T-helper 2 cell (primary cell): ENCODE measurements at regions not wholly inside any gene's neighbourhood (a gene's known extent, or its start where the extent isn't known, plus 50 kb on each side); places are given as distances from the start of the nearest gene placed in this dataset.

ENCODE experiments used
- DNase-seq, 5 experiments: peaks; one replicate each; pipeline versions ENCODE4 v3.0.0 to v3.0.0-alpha.2; 2012 to 2022

- no peak for DNase-seq
These were observed 468.8 kb upstream of the DYNLRB2 start for GRCh38 chr16:80071964-80072456.

DNA sequence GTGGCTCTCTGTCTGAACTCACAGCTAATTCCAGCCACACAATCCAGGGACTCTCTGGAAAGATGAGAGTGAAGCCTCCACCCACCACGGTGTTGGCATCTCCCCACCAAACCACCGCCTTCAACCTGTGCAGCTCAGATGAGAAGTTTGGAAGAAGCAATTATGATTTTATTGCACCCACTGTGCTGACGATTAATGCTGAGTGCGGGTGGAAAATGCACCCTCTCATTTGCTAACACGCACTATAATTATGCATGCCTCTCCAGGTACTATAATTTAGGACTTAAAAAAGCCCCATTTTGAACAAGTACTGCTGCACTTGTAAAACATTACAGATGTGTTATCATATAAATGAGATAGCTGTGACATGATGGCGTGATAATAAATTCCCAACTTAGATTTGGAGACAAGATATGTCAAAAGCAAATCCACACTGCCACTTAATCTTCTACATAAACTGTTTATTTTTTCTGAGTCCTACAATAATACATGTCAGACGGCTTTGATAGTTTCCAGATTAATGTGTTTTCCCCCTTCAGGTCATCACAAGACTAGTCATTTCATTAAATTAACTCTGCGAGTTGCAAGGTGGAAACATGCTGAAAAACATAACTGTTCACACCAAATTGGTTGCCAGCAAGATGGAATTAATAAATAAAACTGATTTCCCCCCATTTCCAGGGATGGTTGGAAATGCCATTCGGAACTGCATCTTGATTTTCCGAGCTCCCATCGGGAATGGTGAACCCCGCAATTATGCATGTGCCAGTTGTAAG, 466.5 kb upstream of the MAF start:
- no peak for DNase-seq

DNA sequence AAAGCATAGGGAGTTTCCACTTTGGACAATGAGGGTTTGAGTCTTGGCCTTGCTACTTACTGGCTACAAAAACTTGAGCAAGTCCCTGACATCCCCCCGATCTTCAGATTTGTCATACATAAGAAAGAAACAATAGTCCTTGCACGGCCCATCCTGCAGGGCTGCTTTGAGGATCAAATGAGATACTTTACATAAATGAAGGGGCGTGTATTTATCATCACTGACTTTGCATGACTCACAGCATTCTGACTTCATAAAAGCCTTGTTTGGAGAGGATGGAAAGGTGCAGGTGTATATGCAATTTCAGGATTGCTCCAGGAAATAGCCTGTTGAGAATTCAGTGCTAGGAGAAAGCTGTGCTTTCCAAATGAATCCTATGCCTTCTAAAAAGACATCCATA, 465.0 kb upstream of the MAF start:
- no peak for DNase-seq

GRCh38 chr16:80063713-80064069, 463.2 kb upstream of the MAF start:
- DNase-seq: no peak

DNA sequence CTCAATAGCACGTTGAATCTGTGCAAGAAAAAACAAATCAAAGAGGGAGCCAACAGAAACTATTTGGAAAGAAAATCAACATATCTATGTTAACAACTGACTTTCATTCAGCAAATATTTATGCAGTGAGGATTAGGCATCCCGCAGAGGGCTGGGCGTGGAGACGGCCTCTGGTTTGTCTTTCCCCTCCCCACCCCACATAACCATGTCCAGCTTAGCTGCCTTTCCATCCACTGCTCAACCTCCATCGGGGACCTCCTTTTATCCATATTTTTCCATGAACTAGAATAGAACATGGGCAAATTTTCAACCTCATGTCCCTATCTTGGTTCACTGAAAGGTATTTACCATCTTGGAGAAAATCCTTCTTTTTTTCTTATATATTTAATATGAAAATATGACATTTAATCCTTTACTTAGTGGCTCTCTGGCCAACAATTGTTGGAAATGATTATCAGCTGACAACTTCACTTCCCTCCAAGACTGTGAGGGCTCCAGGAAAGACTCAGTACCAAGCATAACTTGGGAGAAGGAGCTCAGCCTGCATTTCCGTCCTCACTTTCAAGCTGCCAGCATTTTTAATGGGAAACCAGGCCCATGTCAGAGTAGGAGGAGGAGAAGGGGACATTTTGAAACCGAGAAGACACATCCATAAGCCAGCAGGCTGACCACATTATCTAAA, 462.6 kb upstream of the MAF start:
- no peak for DNase-seq

DNA sequence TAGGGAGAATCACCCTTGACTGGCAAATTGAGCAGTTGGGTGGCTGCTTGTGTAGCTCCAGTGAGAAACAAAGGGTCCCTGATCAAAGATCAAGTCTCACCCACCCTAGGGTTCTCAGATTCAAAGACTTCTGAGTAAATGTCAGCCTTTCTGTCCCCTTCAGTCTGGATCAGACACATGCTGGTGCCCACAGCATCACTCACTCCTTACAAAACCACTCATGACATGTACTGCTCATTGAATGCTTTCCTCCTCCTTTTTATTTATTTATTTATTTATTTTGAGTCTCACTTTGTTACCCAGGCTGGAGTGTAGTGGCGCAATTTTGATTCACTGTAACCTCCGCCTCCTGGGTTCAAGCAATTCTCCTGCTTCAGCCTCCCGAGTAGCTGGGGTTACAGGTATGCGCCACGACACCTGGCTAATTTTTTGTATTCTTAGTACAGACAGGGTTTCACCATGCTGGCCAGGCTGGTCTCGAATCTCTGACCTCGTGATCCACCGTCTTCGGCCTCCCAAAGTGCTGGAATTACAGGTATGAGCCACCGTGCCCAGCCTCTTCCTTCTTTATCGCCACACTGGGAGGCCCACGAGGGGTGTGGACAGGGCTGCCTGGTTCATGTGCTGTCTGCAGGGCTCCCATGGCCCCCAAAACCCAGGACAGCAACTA, 462.0 kb upstream of the MAF start:
- no peak for DNase-seq

GRCh38 chr16:80060470-80060869, 459.9 kb upstream of the MAF start:
- DNase-seq: no peak

GRCh38 chr16:80059836-80060235, 459.3 kb upstream of the MAF start:
- no peak for DNase-seq

DNA sequence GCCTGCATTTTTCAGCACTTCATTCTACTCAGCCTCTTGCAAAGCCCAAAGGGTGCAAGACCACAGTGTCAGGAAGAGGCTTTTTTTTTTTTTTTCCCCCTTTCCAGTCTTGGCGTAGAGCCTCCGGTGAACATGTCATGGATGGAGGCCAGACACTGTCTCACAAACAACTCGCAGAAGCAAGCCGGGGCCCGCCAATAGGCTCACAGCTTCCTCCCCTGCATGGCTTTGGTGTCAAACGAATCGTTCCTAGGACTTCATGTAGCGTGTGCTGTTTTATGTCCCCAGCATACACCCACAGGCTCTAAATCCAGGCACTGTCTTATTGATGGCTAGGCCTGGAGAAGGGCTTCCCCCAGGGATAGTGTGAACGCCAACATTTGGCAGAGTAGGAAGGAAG, 457.7 kb upstream of the MAF start:
- DNase-seq: no peak

GRCh38 chr16:80056324-80056723, 455.8 kb upstream of the MAF start:
- DNase-seq: no peak

DNA sequence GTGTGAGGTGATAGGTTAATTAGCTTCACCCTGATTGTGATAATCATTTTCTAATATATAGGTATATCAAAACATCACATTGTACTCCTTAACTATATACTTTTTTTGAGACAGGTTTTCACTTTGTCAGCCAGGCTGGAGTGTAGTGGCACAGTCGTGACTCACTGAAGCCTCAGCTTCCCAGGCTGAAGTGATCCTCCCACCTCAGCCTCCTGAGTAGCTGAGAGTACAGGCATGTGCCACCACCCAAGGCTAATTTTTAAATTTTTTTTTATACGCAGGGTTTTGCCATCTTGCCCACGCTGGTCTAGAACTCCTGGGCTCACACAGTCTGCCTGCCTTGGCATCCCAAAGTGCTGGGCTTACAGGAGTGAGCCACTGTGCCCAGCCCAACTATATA, 455.3 kb upstream of the MAF start:
- no peak for DNase-seq

DNA sequence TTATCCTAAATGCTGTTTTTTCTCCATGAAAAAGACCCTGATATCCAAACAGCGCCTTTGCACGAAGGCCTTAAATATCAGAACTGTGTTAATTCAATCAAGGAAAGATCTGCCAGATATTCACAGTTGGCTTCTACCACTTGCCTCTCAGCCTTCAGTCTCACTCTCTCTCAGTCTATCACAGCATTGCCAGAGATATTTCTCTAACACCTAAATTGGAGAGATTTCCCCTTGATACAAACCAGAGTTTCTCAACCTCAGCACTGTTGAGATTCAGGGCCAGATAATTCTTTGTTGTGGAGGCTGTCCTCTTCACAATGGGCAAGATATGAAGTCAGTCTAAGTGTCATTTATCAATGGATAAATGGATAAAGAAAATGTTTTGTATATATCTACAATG, 454.1 kb upstream of the MAF start:
- DNase-seq: no peak

DNA sequence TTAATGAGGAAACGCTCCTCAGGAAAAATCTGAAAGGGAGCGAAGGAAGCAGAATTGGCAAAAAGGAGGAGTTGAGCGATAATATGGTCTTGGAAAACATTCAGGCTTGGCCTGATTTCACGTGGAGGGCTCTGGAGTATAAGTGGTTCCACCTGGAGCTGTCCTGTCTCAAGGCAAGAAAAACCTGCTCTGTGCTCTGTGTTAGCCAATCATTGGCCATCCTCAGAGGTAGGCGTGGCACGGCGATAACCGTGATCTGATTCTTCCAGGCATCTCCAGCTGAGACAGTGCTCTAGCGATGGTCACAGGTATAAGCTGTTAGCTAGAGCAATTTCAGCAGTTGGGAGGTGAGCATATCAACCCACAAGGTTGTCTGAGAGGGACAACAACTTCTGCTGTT, 450.5 kb upstream of the MAF start:
- DNase-seq: no peak

GRCh38 chr16:80048250-80048649, 447.7 kb upstream of the MAF start:
- no peak for DNase-seq

GRCh38 chr16:80047842-80048241, 447.3 kb upstream of the MAF start:
- DNase-seq: no peak

GRCh38 chr16:80046848-80047247, 446.3 kb upstream of the MAF start:
- no peak for DNase-seq

GRCh38 chr16:80046261-80046660, 445.7 kb upstream of the MAF start:
- DNase-seq: no peak

- DNase-seq: no peak
These were observed 445.3 kb upstream of the MAF start for GRCh38 chr16:80045861-80046260.

DNA sequence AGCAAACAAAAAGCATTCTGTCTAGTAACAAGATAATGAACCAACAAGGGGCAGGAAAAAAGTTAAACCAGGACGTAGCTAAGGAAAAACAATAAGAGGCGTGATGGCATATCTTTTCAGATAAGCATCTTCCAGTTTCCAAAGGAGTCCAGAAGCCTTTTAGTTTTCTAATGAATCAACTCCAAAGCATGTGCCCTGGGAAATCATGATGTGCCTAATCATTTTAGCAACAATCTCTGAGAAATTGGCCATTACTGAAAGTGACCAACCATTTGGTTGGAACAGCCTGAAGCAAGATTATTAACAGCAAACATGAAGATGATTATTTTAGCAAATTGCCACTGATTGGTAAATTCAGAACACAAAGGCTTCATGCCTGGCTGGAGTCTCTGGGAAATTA, 440.9 kb upstream of the MAF start:
- no peak for DNase-seq

GRCh38 chr16:80040814-80041213, 440.3 kb upstream of the MAF start:
- DNase-seq: no peak

DNA sequence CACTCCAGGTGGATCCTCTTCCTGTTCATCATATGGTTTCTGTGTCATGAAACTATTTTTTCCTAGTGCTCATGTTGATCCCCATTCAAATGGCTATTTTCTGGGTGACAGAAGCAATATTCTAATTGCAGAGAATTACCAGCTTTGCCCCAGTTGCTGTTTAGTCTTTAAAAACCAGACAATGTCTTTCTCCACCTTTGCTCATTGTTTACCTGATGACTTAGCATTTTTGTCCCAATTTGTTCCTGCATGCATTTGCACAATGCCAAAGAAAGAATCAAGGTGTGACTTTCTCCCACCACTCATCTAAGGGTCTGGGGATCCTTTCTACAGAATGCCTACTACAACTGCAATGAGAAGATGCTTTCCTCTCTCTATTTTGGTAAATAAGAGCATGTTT, 439.9 kb upstream of the MAF start:
- DNase-seq: no peak

DNA sequence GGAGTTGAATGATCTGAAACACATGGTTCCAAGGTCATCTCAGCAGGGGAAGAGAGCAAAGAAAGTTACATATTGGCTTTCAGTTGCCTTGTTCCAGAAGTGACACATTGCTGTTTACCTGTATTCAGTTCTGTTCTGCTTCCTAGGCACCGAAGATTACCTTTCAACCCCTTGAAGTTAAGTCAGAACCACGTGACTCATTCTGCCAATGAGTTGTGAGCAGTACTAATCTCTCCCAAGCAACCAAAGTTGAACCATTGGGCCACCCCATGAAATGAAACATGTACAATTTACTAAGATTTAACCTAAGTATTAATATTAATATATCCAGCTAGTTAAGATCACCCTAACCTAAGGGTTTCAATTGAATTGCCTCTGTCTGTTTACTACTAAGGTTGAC, 439.2 kb upstream of the MAF start:
- DNase-seq: no peak

DNA sequence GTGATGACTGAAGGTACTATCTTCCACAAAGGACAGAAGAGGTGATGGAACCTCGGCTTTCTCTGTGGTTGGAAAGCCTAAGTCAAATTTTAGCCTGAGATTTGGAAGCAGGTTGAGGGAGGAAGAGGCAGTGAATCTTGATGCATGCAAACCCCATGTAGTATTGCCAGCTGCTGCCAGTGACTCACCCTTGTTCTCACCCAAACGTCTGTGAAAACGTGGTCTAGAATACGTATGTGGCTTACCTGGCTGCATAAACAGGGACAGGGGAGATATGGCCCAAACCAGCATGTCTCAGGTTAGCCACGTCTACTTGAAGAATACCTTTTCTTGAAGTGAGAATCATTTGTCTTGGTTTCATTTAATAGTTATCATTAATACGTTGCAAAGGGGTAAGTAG, 438.0 kb upstream of the MAF start:
- DNase-seq: no peak
